GM12892 (cell line): ENCODE measurements at regions not wholly inside any gene's neighbourhood (a gene's known extent, or its start where the extent isn't known, plus 50 kb on each side); places are given as distances from the start of the nearest gene placed in this dataset.

Source experiments
- POLR2A ChIP-seq: IDR thresholded peaks from 2 replicates; pipeline ENCODE4 v1.6.1; 2011; ENCODE audit warnings: low read depth, low read length, control low read depth
- TAF1 ChIP-seq: IDR thresholded peaks from 2 replicates; pipeline ENCODE4 v1.6.1; 2011; ENCODE audit warnings: low read depth, mild to moderate bottlenecking, control low read depth, low read length, borderline replicate concordance

DNA sequence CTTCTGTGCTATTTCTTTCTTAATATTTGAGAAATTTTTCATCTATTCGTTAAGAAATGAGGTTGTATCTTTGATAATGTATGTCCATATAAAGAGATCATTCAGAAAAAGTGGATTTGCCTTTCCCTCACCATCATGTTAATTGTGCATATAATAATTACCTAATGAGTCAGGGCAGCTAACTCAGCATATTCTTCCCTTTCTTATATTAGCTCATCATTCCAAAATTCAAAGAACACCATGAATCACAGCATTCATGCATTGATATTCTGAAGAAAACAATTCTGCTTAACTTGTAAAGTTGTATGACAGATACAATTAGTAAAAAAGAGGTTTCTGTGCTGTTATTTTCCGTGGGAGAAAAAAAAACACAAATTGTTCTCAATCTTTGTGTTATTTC, 630.6 kb downstream of the TLE1 start:
- TF ChIP-seq POLR2A, result no peak
- no peak for TF ChIP-seq TAF1
